Heart left ventricle (tissue), 16 donors: ENCODE measurements at regions not wholly inside any gene's neighbourhood (a gene's known extent, or its start where the extent isn't known, plus 50 kb on each side); places are given as distances from the start of the nearest gene placed in this dataset.
"Not testable (repeated sequence)": the region's sequence is repeated elsewhere in the genome, so short reads cannot be mapped to it uniquely, and the experiment has no call there.

ENCODE experiments used
- ATAC-seq, 4 donors: fragments of 200-7000 bp; cut with Tn5 transposase; one replicate each; pipeline ENCODE4 v1.9.1; 2020 to 2022; ENCODE audit warnings: moderate library complexity in 4 of 4, mild to moderate bottlenecking in 3 of 4, moderate number of reproducible peaks in 1 of 4
- DNase-seq, 5 donors: peaks; one replicate each; pipeline ENCODE4 v3.0.0-alpha.2; 2020
- H3K27ac ChIP-seq, 12 donors: fragments of 200-600 bp; sonication (generic) in 4 of 12; one replicate each; pipeline versions ENCODE4 v1.5.0 to v1.8.0; 2016 to 2022; ENCODE audit warnings: mild to moderate bottlenecking in 2 of 12
- H3K27me3 ChIP-seq, 9 donors: fragments of 200-600 bp; sonication (generic) in 2 of 9; one replicate each; pipeline versions ENCODE4 v1.5.1 to v1.8.0; 2016 to 2022; ENCODE audit warnings: mild to moderate bottlenecking in 3 of 9
- H3K36me3 ChIP-seq, 9 donors: fragments of 200-600 bp; sonication (generic) in 2 of 9; one replicate each; pipeline versions ENCODE4 v1.5.0 to v1.8.0; 2018 to 2022; ENCODE audit warnings: mild to moderate bottlenecking in 2 of 9
- H3K4me1 ChIP-seq, 12 donors: fragments of 200-600 bp; sonication (generic) in 4 of 12; one replicate each; pipeline versions ENCODE4 v1.5.0 to v1.8.0; 2016 to 2022; ENCODE audit warnings: mild to moderate bottlenecking in 3 of 12
- H3K4me3 ChIP-seq, 12 donors: fragments of 200-600 bp; sonication (generic) in 4 of 12; one replicate each; pipeline versions ENCODE4 v1.5.0 to v1.8.0; 2017 to 2022; ENCODE audit warnings: mild to moderate bottlenecking in 9 of 12, moderate library complexity in 4 of 12
- H3K9me3 ChIP-seq, 12 donors: fragments of 200-600 bp; sonication (generic) in 4 of 12; one replicate each; pipeline versions ENCODE4 v1.5.0 to v1.8.0; 2016 to 2022; ENCODE audit warnings: mild to moderate bottlenecking in 1 of 12
- CTCF ChIP-seq, 12 donors: fragments of 200-600 bp; sonication (generic) in 4 of 12; IDR thresholded peaks; one replicate each; pipeline versions ENCODE4 v1.5.0 to v1.8.0; 2018 to 2022; ENCODE audit warnings: antibody characterized with exemption in 12 of 12, mild to moderate bottlenecking in 5 of 12
- POLR2A ChIP-seq, 2 donors: fragments of 450-650 bp; IDR thresholded peaks; one replicate each; pipeline ENCODE4 v1.6.1; 2017; ENCODE audit warnings: antibody characterized with exemption in 2 of 2, mild to moderate bottlenecking in 2 of 2, moderate library complexity in 2 of 2
- WGBS, 4 donors: extraction: QIAGEN DNeasy Blood & Tissue Kit in 2 of 4; methylation state at CpG; one replicate each; pipeline versions ENCODE4 v1.1.5 to v1.1.7; 2013 to 2018; 5-methylcytosine and 5-hydroxymethylcytosine counted together
- intact Hi-C, 10 donors: fragments of 100-400 bp; cut with DNase I; formaldehyde crosslinking; loops; one replicate each; pipeline versions ENCODE4 v1.11.1 to v1.14.2; 2022
- donor health status: ischemic (EF 13 %, LVEDD 7.1; RV severe dilation, severe dysfunction).
- donor health status: healthy with polysubstance abuse.
- donor health status: DM: no; HTN: yes; CAD: no.
- donor health status: DM: no; HTN: no; CAD: no.
- donor health status: ischemic (EF 25% LVEDD 6.9; RV normal size, moderate dysfunction).
- donor health status: ischemic (EF 25% LVEDD 5.7; RV mildly dilated, moderate dysfunction).
- donor health status: healthy.
- donor health status: DM: yes; HTN: yes; CAD: no.
- donor health status: ischemic (EF 35%, LVEDD 5.7; RV mildly dilated, moderate dysfunction).
- donor health status: nonischemic (EF 11% LVEDD 7.7; RV severe dilation, severe dysfunction).
- donor health status: DM: yes; HTN: yes; CAD: no.
- donor health status: PGD.
- donor health status: ischemic (EF 29% LVEDD 5.4; RV normal size, mild dysfunction).
- donor health status: nonischemic (EF 23%, LVEDD 6.1; RV moderate dilation, normal function).

GRCh38 chr3:194886836-194887235, 201.2 kb downstream of the FAM43A start:
- peaks cover 0 to 27% (median 2%) of the 10 kb centered on the region in 12 donors for H3K4me1 ChIP-seq
- ATAC-seq: no peak
- DNase-seq: no peak
- no peaks in the 10 kb centered on the region for H3K27me3 ChIP-seq
- no peak for TF ChIP-seq CTCF (IDR thresholded peaks at IDR 0.05)
- no peak for TF ChIP-seq POLR2A (IDR thresholded peaks at IDR 0.05)
- 92 to 100% (median 99%) methylated on average over 2 of the region's 2 CpGs for WGBS, 4 donors
- peaks cover 0 to 26% (median 7%) of the 10 kb centered on the region in 12 donors for H3K9me3 ChIP-seq
- intact Hi-C loops: loop anchor here in 4 of 10 donors (5.0 to 10.0 kb wide), 4 partner anchors 40 to 378 kb away; partner anchors contain the start of gene FAM43A (in 2 of the 4)
- no peak overlapping the region for H3K4me3 ChIP-seq
- no peak overlapping the region for H3K27ac ChIP-seq
- H3K36me3 ChIP-seq: no peaks in the 10 kb centered on the region

GRCh38 chr3:194888062-194888461, 202.4 kb downstream of the FAM43A start:
- not testable (repeated sequence) for H3K4me3 ChIP-seq, ATAC-seq, H3K27me3 ChIP-seq, DNase-seq, H3K27ac ChIP-seq, H3K36me3 ChIP-seq
- peaks cover 0 to 18% (median 0%) of the 10 kb centered on the region in 12 donors for H3K4me1 ChIP-seq
- intact Hi-C loops: loop anchor here in 4 of 10 donors (5.0 to 10.0 kb wide), 4 partner anchors 39 to 377 kb away; partner anchors contain the start of gene FAM43A (in 2 of the 4)
- H3K9me3 ChIP-seq: peaks cover 0 to 26% (median 7%) of the 10 kb centered on the region in 12 donors
- WGBS, 4 donors: 89 to 95% (median 92%) methylated on average over 3 of the region's 3 CpGs

GRCh38 chr3:194888916-194889315, 203.2 kb downstream of the FAM43A start:
- no peak for TF ChIP-seq CTCF (IDR thresholded peaks at IDR 0.05)
- TF ChIP-seq POLR2A (IDR thresholded peaks at IDR 0.05): no peak
- WGBS, 4 donors: 84 to 87% (median 86%) methylated on average over 3 of the region's 3 CpGs
- no peaks in the 10 kb centered on the region for H3K36me3 ChIP-seq
- peaks cover 0 to 11% (median 2%) of the 10 kb centered on the region in 12 donors for H3K4me1 ChIP-seq
- no peak overlapping the region for H3K27ac ChIP-seq
- peaks cover 0 to 21% (median 3%) of the 10 kb centered on the region in 12 donors for H3K9me3 ChIP-seq
- H3K4me3 ChIP-seq: no peak overlapping the region
- intact Hi-C loops: loop anchor here in 4 of 10 donors (5.0 to 10.0 kb wide), 4 partner anchors 38 to 376 kb away; partner anchors contain the start of gene FAM43A (in 2 of the 4)
- ATAC-seq (no peak), DNase-seq (no peak)
- H3K27me3 ChIP-seq: no peaks in the 10 kb centered on the region

GRCh38 chr3:194890091-194890490, 204.4 kb downstream of the FAM43A start:
- WGBS, 4 donors: 64 to 66% (median 65%) methylated on average over 7 of the region's 7 CpGs
- Histone ChIP-seq H3K4me1 (peaks cover 0 to 4% (median under 1%) of the 10 kb centered on the region in 12 donors), H3K9me3 (peaks cover 0 to 21% (median 0%) of the 10 kb centered on the region in 12 donors), H3K4me3 (no peak overlapping the region), H3K27ac (no peak overlapping the region), H3K27me3 (no peaks in the 10 kb centered on the region), H3K36me3 (no peaks in the 10 kb centered on the region)
- ATAC-seq: no peak
- DNase-seq: no peak
- TF ChIP-seq POLR2A (IDR thresholded peaks at IDR 0.05): no peak
- TF ChIP-seq CTCF (IDR thresholded peaks at IDR 0.05): no peak
- intact Hi-C loops: no loop called here
